Lung (tissue), 11 donors: ENCODE measurements at regions not wholly inside any gene's neighbourhood (a gene's known extent, or its start where the extent isn't known, plus 50 kb on each side); places are given as distances from the start of the nearest gene placed in this dataset.

ENCODE experiments used
- ATAC-seq: fragments of 200-7000 bp; cut with Tn5 transposase; one replicate; pipeline ENCODE4 v1.9.1; 2020; ENCODE audit warnings: moderate number of reproducible peaks; ENCODE audit not compliant: insufficient read depth, low FRiP score
- DNase-seq, 3 donors: peaks; one replicate each; pipeline ENCODE4 v3.0.0-alpha.2; 2013 to 2017
- H3K27ac ChIP-seq, 2 donors: one replicate each; pipeline ENCODE4 v1.5.1; 2013; ENCODE audit warnings: mild to moderate bottlenecking in 2 of 2, moderate library complexity in 2 of 2, control low read depth in 1 of 2, inconsistent platforms in 1 of 2, low read depth in 1 of 2, low read length in 1 of 2
- H3K27me3 ChIP-seq, 3 donors: one replicate each; pipeline ENCODE4 v1.5.1; 2013; ENCODE audit warnings: low read length in 2 of 3; ENCODE audit not compliant: control insufficient read depth in 3 of 3, insufficient read depth in 3 of 3
- H3K36me3 ChIP-seq, 4 donors: one replicate each; pipeline ENCODE4 v1.5.1; 2013; ENCODE audit warnings: low read length in 4 of 4, mild to moderate bottlenecking in 1 of 4, moderate library complexity in 1 of 4; ENCODE audit not compliant: control insufficient read depth in 4 of 4, insufficient read depth in 4 of 4
- H3K4me1 ChIP-seq, 5 donors: one replicate each; pipeline ENCODE4 v1.5.1; 2013; ENCODE audit warnings: low read length in 5 of 5, mild to moderate bottlenecking in 2 of 5, moderate library complexity in 1 of 5; ENCODE audit not compliant: control insufficient read depth in 5 of 5, insufficient read depth in 5 of 5
- H3K4me3 ChIP-seq: one replicate; pipeline ENCODE4 v1.5.1; 2013; ENCODE audit warnings: mild to moderate bottlenecking, control low read depth, moderate library complexity
- H3K9ac ChIP-seq, 2 donors: one replicate each; pipeline ENCODE4 v1.5.1; 2013; ENCODE audit warnings: low read length in 2 of 2, control low read depth in 1 of 2; ENCODE audit not compliant: insufficient read depth in 1 of 2
- H3K9me3 ChIP-seq, 4 donors: one replicate each; pipeline ENCODE4 v1.5.1; 2013; ENCODE audit warnings: low read length in 3 of 4, mild to moderate bottlenecking in 1 of 4, moderate library complexity in 1 of 4; ENCODE audit not compliant: control insufficient read depth in 4 of 4, insufficient read depth in 3 of 4
- CTCF ChIP-seq: IDR thresholded peaks from 2 replicates; pipeline ENCODE4 v1.5.1; 2012; ENCODE audit warnings: mild to moderate bottlenecking; ENCODE audit errors: control extremely low read depth, extremely low read depth
- WGBS, 2 donors: extraction: QIAGEN DNeasy Blood & Tissue Kit; methylation state at CpG; one replicate each; pipeline ENCODE4 v1.1.7; 2013; 5-methylcytosine and 5-hydroxymethylcytosine counted together
- donor health status: control.
- donor health status: control.
- donor health status: Bipolar disorder and iron deficiency.
- donor health status: healthy.
- donor health status: DM: yes; HTN: yes; CAD: no.

- Histone ChIP-seq H3K9me3 (no peaks in the 10 kb centered on the region), H3K9ac (no peak overlapping the region), H3K4me1 (peaks cover 0 to 23% (median 7%) of the 10 kb centered on the region in 5 donors), H3K27ac (no peak overlapping the region), H3K27me3 (no peaks in the 10 kb centered on the region), H3K36me3 (no peaks in the 10 kb centered on the region), H3K4me3 (no peak overlapping the region)
- WGBS, 2 donors = 94 to 95% methylated on average over 2 of the region's 2 CpGs
- DNase-seq (no peak), ATAC-seq (no peak)
- no peak for TF ChIP-seq CTCF
These were observed 390.5 kb upstream of the HNRNPA3 start for GRCh38 chr2:176822060-176822459.

GRCh38 chr2:176826356-176826755, 386.2 kb upstream of the HNRNPA3 start:
- no peaks in the 10 kb centered on the region for H3K9me3 ChIP-seq
- H3K4me3 ChIP-seq = no peak overlapping the region
- 86 to 91% methylated on average over 2 of the region's 2 CpGs for WGBS, 2 donors
- TF ChIP-seq CTCF = no peak
- H3K9ac ChIP-seq = no peak overlapping the region
- no peak overlapping the region for H3K27ac ChIP-seq
- DNase-seq = no peak
- H3K4me1 ChIP-seq = peaks cover 0 to 3% (median 0%) of the 10 kb centered on the region in 5 donors
- ATAC-seq = no peak
- no peaks in the 10 kb centered on the region for H3K36me3 ChIP-seq
- peaks cover 0 to 2% (median 0%) of the 10 kb centered on the region in 3 donors for H3K27me3 ChIP-seq

- ATAC-seq (no peak), DNase-seq (no peak)
- Histone ChIP-seq H3K36me3 (no peaks in the 10 kb centered on the region), H3K9ac (no peak overlapping the region), H3K27ac (no peak overlapping the region), H3K4me3 (no peak overlapping the region), H3K27me3 (peaks cover 0 to 2% (median 0%) of the 10 kb centered on the region in 3 donors), H3K4me1 (no peaks in the 10 kb centered on the region), H3K9me3 (no peaks in the 10 kb centered on the region)
- 87 to 90% methylated on average over 9 of the region's 9 CpGs for WGBS, 2 donors
- TF ChIP-seq CTCF = no peak
These were observed 385.5 kb upstream of the HNRNPA3 start for GRCh38 chr2:176826984-176827668.

GRCh38 chr2:176830362-176830761, 382.2 kb upstream of the HNRNPA3 start:
- no peak overlapping the region for H3K4me3 ChIP-seq
- no peak for ATAC-seq
- H3K36me3 ChIP-seq = no peaks in the 10 kb centered on the region
- peaks cover 0 to 4% (median 0%) of the 10 kb centered on the region in 5 donors for H3K4me1 ChIP-seq
- H3K27ac ChIP-seq = no peak overlapping the region
- 55 to 59% methylated on average over 3 of the region's 3 CpGs for WGBS, 2 donors
- DNase-seq = peak; percentile 57 to 70 (median 59)
- no peak for TF ChIP-seq CTCF
- no peaks in the 10 kb centered on the region for H3K9me3 ChIP-seq
- H3K9ac ChIP-seq = no peak overlapping the region
- H3K27me3 ChIP-seq = peaks cover 0 to 2% (median 0%) of the 10 kb centered on the region in 3 donors
